Effector memory CD4-positive, alpha-beta T cell (primary cell): ENCODE measurements at regions not wholly inside any gene's neighbourhood (a gene's known extent, or its start where the extent isn't known, plus 50 kb on each side); places are given as distances from the start of the nearest gene placed in this dataset.

Source experiments
- DNase-seq, 3 donors: peaks; one replicate each; pipeline ENCODE4 v3.0.0-alpha.2; 2020
- H3K27ac ChIP-seq: 2 replicates; pipeline ENCODE4 v1.7.0; 2013; ENCODE audit warnings: mild to moderate bottlenecking, low read length, moderate library complexity; ENCODE audit not compliant: insufficient read depth, poor library complexity, severe bottlenecking
- H3K27me3 ChIP-seq: replicated peaks from 2 replicates; pipeline ENCODE4 v1.7.0; 2013; ENCODE audit warnings: mild to moderate bottlenecking, low read length; ENCODE audit not compliant: insufficient read depth, control insufficient read depth, poor library complexity, severe bottlenecking
- H3K36me3 ChIP-seq: 2 replicates; pipeline ENCODE4 v1.7.0; 2013; ENCODE audit warnings: mild to moderate bottlenecking, low read length, moderate library complexity; ENCODE audit not compliant: control insufficient read depth, insufficient read depth
- H3K4me1 ChIP-seq: 2 replicates; pipeline ENCODE4 v1.7.0; 2013; ENCODE audit warnings: low read length, mild to moderate bottlenecking; ENCODE audit not compliant: control insufficient read depth, insufficient read depth, poor library complexity, severe bottlenecking
- H3K4me3 ChIP-seq: 2 replicates; pipeline ENCODE4 v1.7.0; 2013; ENCODE audit warnings: low read length, low read depth, mild to moderate bottlenecking; ENCODE audit not compliant: insufficient read depth, poor library complexity, severe bottlenecking
- H3K9me3 ChIP-seq: 2 replicates; pipeline ENCODE4 v1.7.0; 2013; ENCODE audit warnings: mild to moderate bottlenecking, low read length, moderate library complexity; ENCODE audit not compliant: control insufficient read depth

DNA sequence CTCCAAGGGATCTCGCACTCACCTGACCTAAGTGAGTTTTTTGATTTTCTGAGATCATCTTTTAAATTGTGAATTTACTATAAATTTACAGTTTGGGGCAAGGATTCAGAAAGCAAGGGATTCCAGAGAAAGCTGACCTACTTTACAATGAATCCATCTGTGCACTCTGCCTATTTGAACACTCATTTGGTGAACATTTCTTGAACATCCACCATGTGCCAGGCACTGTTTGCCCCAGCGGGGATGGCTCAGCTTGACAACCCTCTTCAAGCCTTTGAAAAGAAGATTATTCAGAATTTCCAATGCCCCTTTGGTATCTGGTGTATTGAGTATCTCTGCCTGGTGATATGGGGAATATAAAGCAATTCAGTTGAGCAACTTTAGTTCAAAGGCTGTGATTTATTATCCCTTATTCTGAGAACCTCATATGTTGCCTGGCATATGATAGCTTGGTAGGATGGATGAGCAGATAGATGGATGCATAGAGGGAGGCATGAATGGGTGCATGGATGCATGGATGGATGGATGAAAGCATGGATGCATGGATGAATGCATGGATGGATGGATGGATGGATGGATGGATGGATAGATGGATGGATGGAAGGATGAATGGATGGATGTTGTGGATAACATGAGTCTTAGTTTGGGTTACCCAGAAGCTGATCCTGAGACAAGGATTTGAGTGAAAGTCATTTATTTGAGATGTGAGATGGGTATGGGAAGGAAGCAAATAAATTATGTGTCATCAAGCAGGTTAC is 149.7 kb upstream of the ZNF366 start:
- DNase-seq = no peak
- Histone ChIP-seq H3K4me1 (no peaks in the 10 kb centered on the region), H3K27ac (no peak overlapping the region), H3K9me3 (no peaks in the 10 kb centered on the region), H3K27me3 (no peaks in the 10 kb centered on the region), H3K4me3 (no peak overlapping the region), H3K36me3 (no peaks in the 10 kb centered on the region)

DNA sequence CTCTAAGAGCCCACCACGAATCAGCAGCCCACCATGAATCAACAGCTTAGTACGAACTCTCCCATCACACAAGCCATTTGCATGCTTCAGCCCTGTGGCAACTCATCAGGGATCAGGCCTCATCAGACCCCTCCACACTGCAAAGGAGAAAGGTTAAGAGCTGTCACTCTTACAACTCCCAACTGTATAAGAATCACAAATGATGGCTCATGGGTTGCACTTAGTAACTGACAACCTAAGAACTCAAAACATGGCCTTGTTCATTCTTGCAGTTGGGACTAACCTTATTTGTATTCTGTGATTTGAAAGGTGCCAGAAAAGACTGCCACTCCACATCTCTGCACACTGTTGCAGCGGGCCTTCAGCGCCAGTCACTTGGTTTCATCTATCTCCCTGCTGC is 149.1 kb upstream of the ZNF366 start:
- no peak overlapping the region for H3K4me3 ChIP-seq
- H3K9me3 ChIP-seq = no peaks in the 10 kb centered on the region
- DNase-seq = no peak
- H3K27me3 ChIP-seq = no peaks in the 10 kb centered on the region
- H3K27ac ChIP-seq = no peak overlapping the region
- H3K36me3 ChIP-seq = no peaks in the 10 kb centered on the region
- no peaks in the 10 kb centered on the region for H3K4me1 ChIP-seq

DNA sequence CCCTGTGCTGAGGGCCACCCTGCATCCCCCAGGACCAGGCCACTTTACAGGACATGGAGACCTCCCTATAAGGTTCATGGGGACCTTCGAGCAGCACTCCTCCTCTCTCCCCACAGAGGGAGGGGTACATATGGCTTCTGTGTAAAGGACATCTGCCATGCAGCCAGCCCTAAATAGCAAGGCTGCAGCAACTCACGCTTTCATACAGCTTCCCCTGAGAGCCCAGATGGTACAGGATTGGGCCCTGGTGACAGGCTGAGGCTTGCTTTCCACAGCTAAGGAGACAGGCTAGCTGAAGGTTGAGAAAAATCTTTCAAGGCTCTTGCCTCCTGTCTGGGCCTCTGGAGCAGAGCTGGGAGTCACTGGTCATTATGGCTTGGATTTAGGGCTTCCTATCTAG is 147.0 kb upstream of the ZNF366 start:
- no peak overlapping the region for H3K4me3 ChIP-seq
- H3K36me3 ChIP-seq = no peaks in the 10 kb centered on the region
- H3K9me3 ChIP-seq = no peaks in the 10 kb centered on the region
- no peaks in the 10 kb centered on the region for H3K4me1 ChIP-seq
- H3K27ac ChIP-seq = no peak overlapping the region
- DNase-seq = no peak
- no peaks in the 10 kb centered on the region for H3K27me3 ChIP-seq

DNA sequence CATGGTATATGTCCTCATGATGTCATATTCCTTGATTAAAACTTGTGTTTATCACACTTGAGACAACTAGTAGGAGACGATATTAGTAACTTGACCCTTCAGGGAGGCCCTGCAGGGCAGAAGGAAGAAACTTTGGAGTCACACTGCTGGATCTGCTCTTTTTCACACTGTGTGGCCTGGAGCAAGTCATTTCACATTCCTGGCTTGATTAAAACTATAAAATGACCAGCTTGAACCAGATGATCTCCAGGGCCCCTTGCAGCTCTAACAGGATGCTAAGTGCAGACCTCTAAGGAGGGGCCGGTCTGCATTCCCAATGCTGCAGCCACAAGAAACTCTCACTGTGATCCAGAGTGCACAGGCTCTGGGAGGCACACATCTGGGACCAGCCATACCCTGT is 146.4 kb upstream of the ZNF366 start:
- no peak overlapping the region for H3K4me3 ChIP-seq
- no peaks in the 10 kb centered on the region for H3K27me3 ChIP-seq
- H3K9me3 ChIP-seq = no peaks in the 10 kb centered on the region
- DNase-seq = no peak
- no peaks in the 10 kb centered on the region for H3K4me1 ChIP-seq
- no peak overlapping the region for H3K27ac ChIP-seq
- H3K36me3 ChIP-seq = no peaks in the 10 kb centered on the region

DNA sequence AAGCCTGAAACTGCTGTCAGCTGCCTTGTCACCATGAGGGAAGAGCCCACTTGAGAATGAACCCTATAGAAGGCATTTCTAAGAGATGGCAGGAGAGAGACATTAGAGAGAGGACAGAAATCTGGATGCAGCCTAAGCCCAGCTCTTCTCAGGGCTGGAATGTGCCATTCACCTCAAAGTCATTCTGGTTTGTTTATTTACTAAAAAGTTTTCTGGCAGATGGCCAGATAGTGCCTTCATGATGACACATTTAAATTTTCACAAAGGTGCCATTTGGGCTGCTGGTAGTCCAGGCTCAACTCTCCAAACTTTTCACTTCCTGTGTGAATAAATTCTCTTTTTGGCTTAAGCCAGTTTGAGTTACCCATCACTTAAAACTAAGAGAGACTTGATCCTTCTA is 144.6 kb upstream of the ZNF366 start:
- Histone ChIP-seq H3K27me3 (no peaks in the 10 kb centered on the region), H3K9me3 (no peaks in the 10 kb centered on the region), H3K4me3 (no peak overlapping the region), H3K4me1 (no peaks in the 10 kb centered on the region), H3K27ac (no peak overlapping the region), H3K36me3 (no peaks in the 10 kb centered on the region)
- no peak for DNase-seq

DNA sequence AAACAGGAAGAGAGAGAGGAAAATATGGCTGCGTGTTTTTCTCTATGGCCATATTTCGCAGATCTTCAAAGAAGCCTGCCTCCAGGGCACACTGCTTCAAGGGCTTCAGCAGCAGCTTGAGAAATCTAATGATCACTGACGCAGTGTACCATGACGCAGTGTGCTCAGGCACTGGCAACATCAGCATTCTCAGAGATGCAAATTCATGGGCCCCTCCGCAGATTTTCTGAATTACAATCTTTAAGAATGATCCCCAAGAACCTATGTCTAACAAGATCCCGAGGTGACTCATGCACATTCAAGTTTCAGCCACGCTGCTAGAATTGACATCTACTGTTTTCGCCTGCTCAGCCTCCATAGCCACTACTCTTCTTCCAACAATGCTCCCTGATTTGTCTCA is 143.9 kb upstream of the ZNF366 start:
- no peak for DNase-seq
- Histone ChIP-seq H3K27me3 (no peaks in the 10 kb centered on the region), H3K4me3 (no peak overlapping the region), H3K27ac (no peak overlapping the region), H3K36me3 (no peaks in the 10 kb centered on the region), H3K9me3 (no peaks in the 10 kb centered on the region), H3K4me1 (no peaks in the 10 kb centered on the region)

DNA sequence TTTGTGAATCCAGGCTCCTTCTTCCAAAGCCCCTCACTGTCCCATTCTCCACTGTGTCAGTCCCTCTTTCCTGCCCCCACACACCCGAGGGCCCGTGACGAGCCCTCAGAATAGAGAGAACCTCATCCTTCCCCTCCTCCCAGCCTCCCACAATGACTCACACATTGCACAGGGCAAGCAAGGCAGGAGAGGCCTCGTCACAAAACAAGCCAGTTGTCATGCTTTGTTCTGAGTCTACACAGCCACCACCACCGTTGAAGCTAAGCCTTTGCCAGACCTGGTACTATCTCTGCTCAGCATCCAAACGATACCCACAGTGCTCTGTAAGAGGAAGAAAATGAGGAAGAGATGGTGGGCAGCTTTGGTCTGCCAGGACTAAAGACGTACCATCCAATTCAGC is 142.2 kb upstream of the ZNF366 start:
- Histone ChIP-seq H3K27me3 (no peaks in the 10 kb centered on the region), H3K4me1 (no peaks in the 10 kb centered on the region), H3K36me3 (no peaks in the 10 kb centered on the region), H3K9me3 (no peaks in the 10 kb centered on the region), H3K4me3 (no peak overlapping the region), H3K27ac (no peak overlapping the region)
- DNase-seq = no peak

DNA sequence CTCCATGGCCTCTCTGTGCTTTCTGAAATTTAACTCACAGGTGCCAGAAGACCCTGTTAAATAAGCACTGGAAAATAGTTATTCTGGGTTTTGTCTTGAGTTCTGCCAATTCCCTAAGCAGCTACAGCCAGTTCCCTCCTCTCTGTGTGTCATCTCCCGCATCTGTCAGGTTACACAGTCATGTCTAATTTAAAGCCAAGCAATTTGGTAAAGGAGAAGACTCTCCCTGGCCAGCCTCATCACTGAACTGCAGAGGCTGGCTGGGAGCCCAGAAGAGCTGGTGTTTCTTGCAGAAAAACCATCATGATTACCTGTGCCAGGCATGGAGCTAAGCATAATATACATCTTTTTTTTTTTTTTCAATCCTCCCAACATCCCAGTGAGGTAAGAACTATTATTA is 141.3 kb upstream of the ZNF366 start:
- no peak overlapping the region for H3K4me3 ChIP-seq
- no peak for DNase-seq
- no peak overlapping the region for H3K27ac ChIP-seq
- H3K27me3 ChIP-seq = no peaks in the 10 kb centered on the region
- H3K4me1 ChIP-seq = no peaks in the 10 kb centered on the region
- H3K9me3 ChIP-seq = no peaks in the 10 kb centered on the region
- no peaks in the 10 kb centered on the region for H3K36me3 ChIP-seq

DNA sequence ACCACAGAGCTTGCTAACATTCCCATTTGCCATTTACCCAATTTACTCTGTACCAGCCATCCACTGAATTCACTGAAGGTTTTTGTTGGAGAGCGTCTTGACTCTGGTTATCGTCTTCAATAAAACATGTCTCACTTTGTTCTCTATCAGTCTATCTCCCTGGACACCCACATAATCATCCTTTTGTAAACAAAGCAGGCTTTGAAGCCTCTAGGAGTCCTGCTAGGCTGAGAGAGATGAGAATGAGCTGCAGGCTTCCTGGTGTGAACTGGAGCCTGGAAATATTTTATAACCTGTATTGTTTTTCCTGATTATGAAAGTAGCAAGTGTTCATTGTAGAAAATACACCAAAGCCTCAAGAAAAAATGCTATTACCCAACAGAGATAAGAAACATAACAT is 140.6 kb upstream of the ZNF366 start:
- Histone ChIP-seq H3K36me3 (no peaks in the 10 kb centered on the region), H3K4me1 (no peaks in the 10 kb centered on the region), H3K27ac (no peak overlapping the region), H3K4me3 (no peak overlapping the region), H3K9me3 (no peaks in the 10 kb centered on the region), H3K27me3 (no peaks in the 10 kb centered on the region)
- DNase-seq = no peak

DNA sequence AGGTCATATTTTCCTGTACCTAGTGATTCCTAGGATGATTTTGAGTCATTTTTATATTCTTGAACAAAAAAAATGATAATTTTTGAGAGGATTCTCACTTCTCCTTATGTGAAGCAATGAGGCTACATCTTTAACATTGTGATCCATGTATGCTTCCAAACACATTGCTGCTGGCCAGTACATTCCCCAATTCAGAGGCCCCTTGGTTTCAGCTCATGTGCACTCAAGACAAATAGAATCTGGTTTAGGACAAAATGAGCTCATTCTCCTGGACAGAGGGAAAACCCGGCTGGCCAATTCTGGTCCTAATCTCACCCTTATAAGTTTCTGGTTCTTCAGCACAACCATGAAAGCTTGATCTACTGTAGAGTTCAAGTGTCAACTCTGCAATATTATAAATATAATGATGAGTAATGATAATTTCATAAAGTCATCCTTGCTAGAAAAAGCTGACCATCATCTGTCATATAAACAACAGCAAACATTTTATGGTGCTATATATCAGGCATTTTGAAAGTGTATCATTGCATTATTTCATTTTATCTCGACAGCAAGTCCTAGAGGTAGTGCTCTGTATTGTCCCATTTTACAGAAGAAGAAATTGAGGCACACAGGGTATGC is 139.1 kb upstream of the ZNF366 start:
- Histone ChIP-seq H3K4me1 (no peaks in the 10 kb centered on the region), H3K36me3 (no peaks in the 10 kb centered on the region), H3K27ac (no peak overlapping the region), H3K9me3 (no peaks in the 10 kb centered on the region), H3K4me3 (no peak overlapping the region), H3K27me3 (no peaks in the 10 kb centered on the region)
- no peak for DNase-seq
